Panc1 (cell line): ENCODE measurements at regions not wholly inside any gene's neighbourhood (a gene's known extent, or its start where the extent isn't known, plus 50 kb on each side); places are given as distances from the start of the nearest gene placed in this dataset.

Experiments used
- ATAC-seq: fragments of 200-7000 bp; cut with Tn5 transposase; 2 replicates; pipeline ENCODE4 v1.9.1; 2020; ENCODE audit warnings: mild to moderate bottlenecking, moderate library complexity
- BruUV-seq: library from RNA; stranded (reverse); fragments of 400-500 nt; replicated peaks from 2 replicates; lab custom pipeline; 2021; lab: Mats Ljungman, UMichigan
- CTCF ChIA-PET: fragments of 300-600 bp; sonication (Branson Sonifier 250); formaldehyde crosslinking; loops from one replicate; lab custom pipeline; 2022; ENCODE audit warnings: antibody characterized with exemption; lab: Charles Lee
- POLR2A ChIA-PET: fragments of 300-600 bp; sonication (Branson Sonifier 250); formaldehyde crosslinking; loops from one replicate; lab custom pipeline; 2022; ENCODE audit warnings: antibody characterized with exemption; lab: Charles Lee
- DNase-seq: peaks from one replicate; pipeline ENCODE4 v3.0.0-alpha.2; 2010; ENCODE audit warnings: low read depth, low spot score
- H3K27ac ChIP-seq: 2 replicates; pipeline ENCODE4 v1.5.1; 2011; ENCODE audit warnings: mild to moderate bottlenecking, low read length, inconsistent platforms
- H3K27me3 ChIP-seq: fragments of 200-500 bp; sonication (Bioruptor generic); 2 replicates; pipeline ENCODE4 v1.6.0; 2014; ENCODE audit warnings: low read length, inconsistent platforms; ENCODE audit not compliant: control insufficient read depth, insufficient read depth
- H3K36me3 ChIP-seq: fragments of 200-500 bp; sonication (Bioruptor generic); 2 replicates; pipeline ENCODE4 v1.5.1; 2014; ENCODE audit warnings: inconsistent platforms, mild to moderate bottlenecking, low read length, moderate library complexity; ENCODE audit not compliant: control insufficient read depth, insufficient read depth
- H3K4me1 ChIP-seq: 2 replicates; pipeline ENCODE4 v1.5.1; 2011; ENCODE audit warnings: inconsistent platforms, mild to moderate bottlenecking, low read length, moderate library complexity; ENCODE audit not compliant: control insufficient read depth, insufficient read depth
- H3K4me3 ChIP-seq, 2 experiments: 2 replicates each; pipeline ENCODE4 v1.5.1; 2011 to 2012; ENCODE audit warnings: low read depth in 2 of 2, low read length in 2 of 2, mild to moderate bottlenecking in 2 of 2, inconsistent platforms in 1 of 2, moderate library complexity in 1 of 2
- H3K9me3 ChIP-seq: fragments of 200-500 bp; sonication (Bioruptor generic); 2 replicates; pipeline ENCODE4 v1.5.1; 2014; ENCODE audit warnings: low read depth, mild to moderate bottlenecking, inconsistent platforms, low read length, moderate library complexity; ENCODE audit not compliant: control insufficient read depth, insufficient read depth
- POLR2AphosphoS5 ChIP-seq: IDR thresholded peaks from 2 replicates; pipeline ENCODE4 v1.6.1; 2012; ENCODE audit warnings: mild to moderate bottlenecking, low read depth, low read length, moderate library complexity
- SIN3A ChIP-seq: IDR thresholded peaks from 2 replicates; pipeline ENCODE4 v1.6.1; 2012; ENCODE audit warnings: low read depth, mild to moderate bottlenecking, low read length, moderate library complexity, borderline replicate concordance; ENCODE audit not compliant: insufficient read depth
- TCF7L2 ChIP-seq: IDR thresholded peaks from 2 replicates; pipeline ENCODE4 v1.6.1; 2011; ENCODE audit warnings: mild to moderate bottlenecking, low read depth, low read length, inconsistent platforms
- in situ Hi-C: cut with HindIII; loops from 2 replicates; pipeline ENCODE4 v1.10.0; 2016; ENCODE audit warnings: low sequenced_read_pairs, low pct_unique_long_range_greater_than_20kb
- intact Hi-C: fragments of 100-400 bp; cut with micrococcal nuclease; formaldehyde crosslinking; loops from one replicate; pipeline ENCODE4 v1.10.0; 2022; ENCODE audit not compliant: unreplicated experiment
- TF ChIP-seq, protein P1 (sequence below), 2 experiments: IDR thresholded peaks; 2 replicates each; pipeline ENCODE4 v1.6.1; 2011 to 2012; ENCODE audit warnings: low read depth in 2 of 2, control low read depth in 1 of 2, low read length in 1 of 2, mild to moderate bottlenecking in 1 of 2, moderate library complexity in 1 of 2; ENCODE audit not compliant: insufficient read depth in 1 of 2
- TF ChIP-seq, protein P2 (sequence below): fragments of 450-650 bp; IDR thresholded peaks from 2 replicates; pipeline ENCODE4 v1.5.1; 2017; ENCODE audit warnings: mild to moderate bottlenecking

DNA sequence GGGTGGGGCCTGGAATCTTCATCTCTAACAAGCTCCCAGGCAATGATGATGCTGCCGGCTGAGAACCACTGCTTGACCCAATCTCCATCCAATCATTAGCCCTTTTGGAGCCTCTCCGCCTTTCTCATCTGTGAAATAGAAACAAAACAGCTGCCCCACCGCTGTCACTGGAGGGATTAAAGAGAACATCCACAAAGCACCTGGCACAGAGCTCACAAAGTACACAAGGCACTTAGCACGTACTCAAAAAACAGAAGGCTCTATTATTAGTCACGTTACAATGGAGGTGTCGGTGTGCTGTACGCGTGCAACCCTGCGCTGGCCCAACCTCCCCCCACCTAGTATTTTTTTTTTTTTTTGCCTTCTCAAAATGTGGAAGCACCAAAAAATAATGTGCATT is 213.5 kb upstream of the ARID1B start:
- TF ChIP-seq, protein P1, sequence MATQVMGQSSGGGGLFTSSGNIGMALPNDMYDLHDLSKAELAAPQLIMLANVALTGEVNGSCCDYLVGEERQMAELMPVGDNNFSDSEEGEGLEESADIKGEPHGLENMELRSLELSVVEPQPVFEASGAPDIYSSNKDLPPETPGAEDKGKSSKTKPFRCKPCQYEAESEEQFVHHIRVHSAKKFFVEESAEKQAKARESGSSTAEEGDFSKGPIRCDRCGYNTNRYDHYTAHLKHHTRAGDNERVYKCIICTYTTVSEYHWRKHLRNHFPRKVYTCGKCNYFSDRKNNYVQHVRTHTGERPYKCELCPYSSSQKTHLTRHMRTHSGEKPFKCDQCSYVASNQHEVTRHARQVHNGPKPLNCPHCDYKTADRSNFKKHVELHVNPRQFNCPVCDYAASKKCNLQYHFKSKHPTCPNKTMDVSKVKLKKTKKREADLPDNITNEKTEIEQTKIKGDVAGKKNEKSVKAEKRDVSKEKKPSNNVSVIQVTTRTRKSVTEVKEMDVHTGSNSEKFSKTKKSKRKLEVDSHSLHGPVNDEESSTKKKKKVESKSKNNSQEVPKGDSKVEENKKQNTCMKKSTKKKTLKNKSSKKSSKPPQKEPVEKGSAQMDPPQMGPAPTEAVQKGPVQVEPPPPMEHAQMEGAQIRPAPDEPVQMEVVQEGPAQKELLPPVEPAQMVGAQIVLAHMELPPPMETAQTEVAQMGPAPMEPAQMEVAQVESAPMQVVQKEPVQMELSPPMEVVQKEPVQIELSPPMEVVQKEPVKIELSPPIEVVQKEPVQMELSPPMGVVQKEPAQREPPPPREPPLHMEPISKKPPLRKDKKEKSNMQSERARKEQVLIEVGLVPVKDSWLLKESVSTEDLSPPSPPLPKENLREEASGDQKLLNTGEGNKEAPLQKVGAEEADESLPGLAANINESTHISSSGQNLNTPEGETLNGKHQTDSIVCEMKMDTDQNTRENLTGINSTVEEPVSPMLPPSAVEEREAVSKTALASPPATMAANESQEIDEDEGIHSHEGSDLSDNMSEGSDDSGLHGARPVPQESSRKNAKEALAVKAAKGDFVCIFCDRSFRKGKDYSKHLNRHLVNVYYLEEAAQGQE (IDR thresholded peaks at IDR 0.05; ENCODE audit: insufficient read depth in 1 of 2, low read depth in 2 of 2, low read length in 1 of 2) = no peak
- TF ChIP-seq, protein P2, sequence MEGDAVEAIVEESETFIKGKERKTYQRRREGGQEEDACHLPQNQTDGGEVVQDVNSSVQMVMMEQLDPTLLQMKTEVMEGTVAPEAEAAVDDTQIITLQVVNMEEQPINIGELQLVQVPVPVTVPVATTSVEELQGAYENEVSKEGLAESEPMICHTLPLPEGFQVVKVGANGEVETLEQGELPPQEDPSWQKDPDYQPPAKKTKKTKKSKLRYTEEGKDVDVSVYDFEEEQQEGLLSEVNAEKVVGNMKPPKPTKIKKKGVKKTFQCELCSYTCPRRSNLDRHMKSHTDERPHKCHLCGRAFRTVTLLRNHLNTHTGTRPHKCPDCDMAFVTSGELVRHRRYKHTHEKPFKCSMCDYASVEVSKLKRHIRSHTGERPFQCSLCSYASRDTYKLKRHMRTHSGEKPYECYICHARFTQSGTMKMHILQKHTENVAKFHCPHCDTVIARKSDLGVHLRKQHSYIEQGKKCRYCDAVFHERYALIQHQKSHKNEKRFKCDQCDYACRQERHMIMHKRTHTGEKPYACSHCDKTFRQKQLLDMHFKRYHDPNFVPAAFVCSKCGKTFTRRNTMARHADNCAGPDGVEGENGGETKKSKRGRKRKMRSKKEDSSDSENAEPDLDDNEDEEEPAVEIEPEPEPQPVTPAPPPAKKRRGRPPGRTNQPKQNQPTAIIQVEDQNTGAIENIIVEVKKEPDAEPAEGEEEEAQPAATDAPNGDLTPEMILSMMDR = no peak
- TF ChIP-seq SIN3A = no peak
- no peak for TF ChIP-seq TCF7L2
- no peak for TF ChIP-seq POLR2AphosphoS5
- ATAC-seq (no peak), DNase-seq (no peak)
- no peaks in the 10 kb centered on the region for H3K36me3 ChIP-seq
- H3K27me3 ChIP-seq = no peaks in the 10 kb centered on the region
- ChIA-PET POLR2A (interaction anchor here (0.6 kb wide), 1 partner anchor 25 kb away, joined by 7 read pairs; no protein-coding TSS in a partner anchor), CTCF (interaction anchor here (0.7 kb wide), 4 partner anchors 165 to 1067 kb away, joined by 3 to 11 read pairs (median 6); no protein-coding TSS in a partner anchor)
- H3K4me3 ChIP-seq = no peak overlapping the region
- no peaks in the 10 kb centered on the region for H3K9me3 ChIP-seq
- in situ Hi-C loops (no loop called here), intact Hi-C loops (loop anchor here (5.0 to 10.0 kb wide), 2 partner anchors 99 to 221 kb away; no protein-coding TSS in a partner anchor)
- 0 out of 2 replicates have a peak overlapping the region, but pooled peaks have one; percentile 0 for H3K27ac ChIP-seq
- H3K4me1 ChIP-seq = no peaks in the 10 kb centered on the region
- BruUV-seq = no TSS peak

DNA sequence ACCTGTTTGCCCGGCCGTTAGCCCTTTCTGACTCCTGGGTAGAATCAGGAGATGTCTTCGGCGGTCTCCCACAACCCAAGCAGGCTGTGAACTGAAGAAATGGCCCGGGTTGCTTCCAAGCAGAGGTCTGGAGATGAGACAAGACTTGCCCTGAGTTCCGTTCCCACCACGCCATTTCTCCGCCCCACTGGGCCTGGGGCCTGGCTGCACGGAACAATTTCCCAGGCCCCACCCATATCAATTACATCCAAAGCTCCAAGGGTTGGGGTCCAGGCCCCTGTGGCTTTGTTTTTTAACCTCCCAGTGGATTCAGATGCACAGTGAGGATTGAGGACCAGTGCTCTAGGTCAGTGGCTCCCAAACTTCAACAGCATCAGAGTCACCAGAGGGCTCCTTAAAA is 214.5 kb upstream of the ARID1B start:
- ChIA-PET CTCF (no interaction called here), POLR2A (no interaction called here)
- BruUV-seq = no TSS peak
- in situ Hi-C loops (no loop called here), intact Hi-C loops (loop anchor here (5.0 to 10.0 kb wide), 2 partner anchors 100 to 222 kb away; no protein-coding TSS in a partner anchor)
- Histone ChIP-seq H3K27ac (no peak overlapping the region), H3K36me3 (no peaks in the 10 kb centered on the region), H3K4me1 (peaks cover 2% of the 10 kb centered on the region; the same call in 1 of the 2 replicates), H3K27me3 (no peaks in the 10 kb centered on the region), H3K9me3 (no peaks in the 10 kb centered on the region), H3K4me3 (no peak overlapping the region)
- TF ChIP-seq, protein P1 (IDR thresholded peaks at IDR 0.05; ENCODE audit: insufficient read depth in 1 of 2, low read depth in 2 of 2, low read length in 1 of 2) = no peak
- DNase-seq (no peak), ATAC-seq (no peak)
